Sciatic nerve (tissue), 2 donors: ENCODE measurements at regions not wholly inside any gene's neighbourhood (a gene's known extent, or its start where the extent isn't known, plus 50 kb on each side); places are given as distances from the start of the nearest gene placed in this dataset.

ENCODE experiments used
- ATAC-seq: fragments of 200-7000 bp; cut with Tn5 transposase; one replicate; pipeline ENCODE4 v1.9.1; 2020; ENCODE audit warnings: mild to moderate bottlenecking, moderate library complexity
- DNase-seq: peaks from one replicate; pipeline ENCODE4 v3.0.0-alpha.2; 2020; ENCODE audit warnings: low spot score
- intact Hi-C: fragments of 100-400 bp; cut with DNase I; formaldehyde crosslinking; loops from one replicate; pipeline ENCODE4 v1.14.2; 2022
- donor health status: DM: no; HTN: no; CAD: no.
- donor health status: DM: no; HTN: no; CAD: no.

GRCh38 chr1:90190523-90190922, 195.6 kb downstream of the ZNF326 start:
- DNase-seq (no peak), ATAC-seq (no peak)
- intact Hi-C loops = no loop called here

- ATAC-seq = no peak
- intact Hi-C loops = no loop called here
- DNase-seq = no peak
Observed at GRCh38 chr1:90189889-90190288, 195.0 kb downstream of the ZNF326 start.

DNA sequence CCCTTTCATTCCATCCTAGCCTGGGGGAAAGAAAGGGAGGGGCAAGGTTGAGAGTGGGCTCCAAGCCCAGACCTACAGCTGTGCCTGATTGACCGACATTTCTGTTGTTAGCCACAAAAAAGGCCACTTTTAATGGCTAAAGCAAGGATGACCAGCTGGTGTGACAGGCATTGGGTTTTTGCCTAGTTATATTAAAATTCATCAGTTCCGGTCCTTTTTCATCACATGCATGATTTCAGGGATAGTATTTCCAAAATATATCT, 192.3 kb downstream of the ZNF326 start:
- DNase-seq (no peak), ATAC-seq (no peak)
- intact Hi-C loops = no loop called here

- DNase-seq (no peak), ATAC-seq (no peak)
- intact Hi-C loops = no loop called here
Observed at GRCh38 chr1:90186506-90187322, 191.8 kb downstream of the ZNF326 start.

GRCh38 chr1:90176530-90176929, 181.6 kb downstream of the ZNF326 start:
- DNase-seq (no peak), ATAC-seq (peak; percentile 34)
- intact Hi-C loops = no loop called here

DNA sequence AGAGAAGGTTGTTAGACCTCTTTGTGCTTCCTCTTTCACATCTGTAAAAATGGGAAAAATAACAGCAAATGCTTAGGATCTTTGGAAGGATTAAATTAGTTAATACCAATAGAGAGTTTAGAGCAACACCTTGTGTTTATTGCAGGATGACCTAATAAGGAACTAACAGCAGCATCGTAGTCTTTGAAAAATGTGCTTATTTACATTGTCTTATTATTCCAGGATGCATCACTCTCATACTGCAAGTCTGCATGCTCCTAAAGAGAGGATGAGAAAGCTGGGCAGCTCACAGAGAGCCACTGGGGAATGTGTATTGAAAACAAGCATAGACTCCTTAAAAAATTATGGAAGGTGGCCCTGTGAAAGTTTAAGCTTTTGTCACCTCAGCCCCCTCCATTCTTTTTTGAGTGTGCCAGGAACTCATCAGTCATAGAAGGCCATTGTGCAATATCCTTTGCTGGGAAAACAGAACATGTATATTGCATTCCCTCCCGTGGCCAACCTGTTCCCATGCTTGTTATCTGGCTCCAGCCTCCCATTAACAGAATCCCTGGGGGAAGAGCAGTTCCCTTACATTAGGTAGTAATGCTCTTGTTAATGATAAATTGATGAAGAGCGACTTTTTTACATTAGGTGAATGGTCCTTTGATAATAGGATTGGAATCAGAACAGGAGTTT, 180.7 kb downstream of the ZNF326 start:
- intact Hi-C loops = no loop called here
- DNase-seq = no peak
- no peak for ATAC-seq

DNA sequence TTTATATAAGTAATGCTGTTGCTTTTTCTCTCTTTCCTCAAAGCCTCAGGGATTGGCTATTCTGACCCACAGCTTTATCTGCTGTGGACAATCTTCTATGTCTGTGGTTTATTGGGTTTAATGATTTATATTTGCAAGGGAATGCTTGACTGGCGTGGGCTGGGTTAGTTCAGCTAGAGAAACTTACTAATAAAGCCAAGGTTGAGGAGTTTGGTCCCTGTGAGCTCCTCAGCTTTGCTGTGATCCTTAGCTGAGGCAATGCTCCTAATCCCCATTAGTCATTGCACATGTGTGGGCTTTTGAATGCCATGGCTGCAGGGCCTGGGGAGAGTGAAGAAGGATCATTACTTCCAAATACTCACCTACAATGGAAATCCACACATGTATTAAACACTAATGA, 179.3 kb downstream of the ZNF326 start:
- intact Hi-C loops = no loop called here
- DNase-seq (no peak), ATAC-seq (no peak)

GRCh38 chr1:90162216-90162615, 167.3 kb downstream of the ZNF326 start:
- intact Hi-C loops = no loop called here
- no peak for ATAC-seq
- DNase-seq = no peak

GRCh38 chr1:90161625-90162024, 166.7 kb downstream of the ZNF326 start:
- ATAC-seq = no peak
- no peak for DNase-seq
- intact Hi-C loops = no loop called here

GRCh38 chr1:90155721-90156487, 161.0 kb downstream of the ZNF326 start:
- intact Hi-C loops = no loop called here
- ATAC-seq = no peak

GRCh38 chr1:90154711-90155110, 159.8 kb downstream of the ZNF326 start:
- ATAC-seq (no peak), DNase-seq (no peak)
- intact Hi-C loops = no loop called here

More at GRCh38 chr1:90155721-90156487, 161.0 kb downstream of the ZNF326 start:
- no peak for DNase-seq

DNA sequence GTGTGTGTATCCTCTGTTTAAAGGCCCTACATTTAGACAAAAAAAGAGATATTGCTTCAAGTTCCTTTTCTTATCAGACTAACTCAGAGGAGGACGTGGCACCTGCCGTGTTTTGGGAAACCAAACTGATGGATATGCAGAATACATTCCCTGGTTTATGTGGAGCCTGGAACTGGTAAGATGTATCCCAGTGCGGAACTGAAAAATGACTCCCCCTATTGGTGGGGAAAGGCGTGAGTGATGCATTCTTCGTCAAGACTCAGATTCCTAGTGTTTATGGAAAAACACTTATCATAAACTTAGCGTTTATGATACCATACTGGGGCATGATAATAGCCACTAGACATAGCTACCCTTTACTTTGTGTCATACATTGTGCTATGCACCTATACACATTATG, 154.2 kb downstream of the ZNF326 start:
- DNase-seq (no peak), ATAC-seq (no peak)
- intact Hi-C loops = no loop called here

DNA sequence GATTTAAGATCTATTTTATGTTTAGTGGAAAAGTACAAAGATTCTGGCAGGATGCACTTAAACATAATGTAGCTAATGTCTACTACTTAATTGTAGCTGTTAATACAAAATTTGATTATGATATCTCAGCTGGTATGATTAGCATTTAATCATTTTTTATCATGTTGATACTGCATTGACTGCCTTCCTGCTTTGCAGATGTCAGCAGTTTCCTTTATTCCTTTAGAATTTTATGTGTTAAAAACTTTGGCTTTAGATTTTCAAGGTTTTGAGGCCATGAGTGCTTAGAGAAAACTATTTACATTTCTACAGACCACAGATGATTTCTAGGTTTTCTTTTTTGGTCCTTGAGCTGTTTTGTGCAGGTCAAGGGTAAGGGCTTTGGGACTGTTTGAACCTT, 152.2 kb downstream of the ZNF326 start:
- ATAC-seq (no peak), DNase-seq (no peak)
- intact Hi-C loops = no loop called here

- DNase-seq = no peak
- no peak for ATAC-seq
Observed at GRCh38 chr1:90144820-90145219, 149.9 kb downstream of the ZNF326 start.

DNA sequence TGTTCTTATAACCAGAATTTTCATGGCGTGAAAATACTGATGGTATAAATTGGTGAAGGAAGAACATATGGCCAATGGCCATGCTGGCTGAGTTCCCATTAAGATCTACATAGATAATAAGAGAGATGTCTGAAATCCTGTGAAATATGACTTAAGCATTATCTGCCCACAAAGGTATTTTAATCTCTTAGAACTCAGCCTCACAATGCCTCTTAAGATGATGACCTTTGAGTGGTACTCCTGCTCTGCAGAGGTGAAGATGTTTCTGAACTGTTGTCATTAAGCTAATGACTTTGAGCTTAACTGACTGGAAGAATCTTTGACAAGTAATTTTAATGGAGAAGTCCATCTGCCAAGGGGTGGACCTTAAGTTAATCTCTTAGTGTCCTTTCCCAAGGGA, 148.7 kb downstream of the ZNF326 start:
- intact Hi-C loops = no loop called here
- DNase-seq (no peak), ATAC-seq (no peak)

More at GRCh38 chr1:90144820-90145219, 149.9 kb downstream of the ZNF326 start:
- intact Hi-C loops = no loop called here

DNA sequence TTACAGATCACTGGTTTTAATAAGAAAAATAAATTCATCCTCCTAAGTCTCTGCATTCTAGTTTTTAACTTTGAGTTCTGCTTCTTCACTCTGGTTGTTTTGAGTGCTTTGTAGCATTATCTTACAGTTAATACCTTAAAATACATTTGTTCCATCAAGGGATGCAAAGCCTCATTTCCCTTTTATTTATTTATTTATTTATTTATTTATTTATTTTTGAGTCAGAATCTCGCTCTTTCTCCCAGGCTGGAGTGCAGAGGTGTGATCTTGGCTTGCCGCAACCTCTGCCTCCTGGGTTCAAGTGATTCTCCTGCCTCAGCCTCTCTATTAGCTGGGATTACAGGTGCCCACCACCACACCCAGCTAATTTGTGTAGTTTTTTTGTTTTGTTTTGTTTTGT, 147.8 kb downstream of the ZNF326 start:
- ATAC-seq = no peak
- intact Hi-C loops = no loop called here
- DNase-seq = no peak

GRCh38 chr1:90139837-90140236, 144.9 kb downstream of the ZNF326 start:
- ATAC-seq (no peak), DNase-seq (no peak)
- intact Hi-C loops = no loop called here

- intact Hi-C loops = no loop called here
- DNase-seq (no peak), ATAC-seq (peak; percentile 51)
Observed at GRCh38 chr1:90135286-90135685, 140.4 kb downstream of the ZNF326 start.

- ATAC-seq = no peak
- DNase-seq = no peak
- intact Hi-C loops = no loop called here
Observed at GRCh38 chr1:90134175-90134955, 139.5 kb downstream of the ZNF326 start.
